Chondrocyte (in vitro differentiated cells): ENCODE measurements at regions not wholly inside any gene's neighbourhood (a gene's known extent, or its start where the extent isn't known, plus 50 kb on each side); places are given as distances from the start of the nearest gene placed in this dataset.

Experiments
- DNase-seq: peaks from one replicate; pipeline ENCODE4 v3.0.0; 2021; ENCODE audit warnings: mixed read lengths, low spot score
- H3K27ac Mint-ChIP-seq: one replicate; pipeline ENCODE4 v1.8.0; 2021; ENCODE audit warnings: mild to moderate bottlenecking, moderate library complexity, mixed read lengths; ENCODE audit not compliant: unreplicated experiment
- H3K27me3 Mint-ChIP-seq: 2 replicates; pipeline ENCODE4 v1.8.0; 2021; ENCODE audit warnings: low read depth, mixed read lengths
- H3K36me3 Mint-ChIP-seq: 2 replicates; pipeline ENCODE4 v1.8.0; 2021; ENCODE audit warnings: low read depth, mixed read lengths
- H3K4me1 Mint-ChIP-seq: 2 replicates; pipeline ENCODE4 v1.8.0; 2021; ENCODE audit warnings: low read depth, mild to moderate bottlenecking, mixed read lengths
- H3K4me3 Mint-ChIP-seq: one replicate; pipeline ENCODE4 v1.8.0; 2021; ENCODE audit warnings: mild to moderate bottlenecking, moderate library complexity, mixed read lengths; ENCODE audit not compliant: unreplicated experiment
- H3K9me3 Mint-ChIP-seq: 2 replicates; pipeline ENCODE4 v1.8.0; 2021; ENCODE audit warnings: low read depth, mixed read lengths
- CTCF ChIP-seq: fragments of 200-600 bp; sonication (generic); IDR thresholded peaks from 2 replicates; pipeline ENCODE4 v1.5.0; 2021; ENCODE audit warnings: antibody characterized with exemption, mild to moderate bottlenecking, moderate library complexity

DNA sequence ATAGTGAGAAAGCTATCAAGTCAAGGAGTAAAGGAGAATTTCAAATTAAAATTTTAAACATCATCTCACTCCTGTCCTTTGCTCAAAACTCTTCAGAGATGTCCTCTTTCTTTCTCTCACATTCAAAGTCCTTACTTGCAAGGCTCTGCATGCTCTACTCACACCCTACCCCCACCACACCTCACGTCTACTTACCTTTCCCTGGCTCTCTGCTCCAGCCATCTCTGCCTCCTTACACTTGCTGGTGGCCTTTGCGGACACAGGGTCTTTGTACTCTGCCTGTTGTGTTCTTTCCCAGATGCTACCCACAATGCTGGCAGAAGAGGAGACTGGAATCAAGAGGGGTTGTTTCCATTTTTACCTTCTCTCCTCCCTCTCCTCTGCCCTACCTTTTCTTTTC is 405.2 kb downstream of the INSC start:
- no peaks in the 10 kb centered on the region for H3K27me3 Mint-ChIP-seq
- no peak overlapping the region for H3K4me3 Mint-ChIP-seq
- no peaks in the 10 kb centered on the region for H3K4me1 Mint-ChIP-seq
- H3K27ac Mint-ChIP-seq: no peak overlapping the region
- no peak for TF ChIP-seq CTCF
- peaks cover 2% of the 10 kb centered on the region for H3K36me3 Mint-ChIP-seq
- DNase-seq: no peak
- H3K9me3 Mint-ChIP-seq: peaks cover 31% of the 10 kb centered on the region

- Mint-ChIP-seq H3K36me3 (peaks cover 5% of the 10 kb centered on the region), H3K4me3 (no peak overlapping the region), H3K27ac (no peak overlapping the region), H3K4me1 (no peaks in the 10 kb centered on the region), H3K27me3 (no peaks in the 10 kb centered on the region), H3K9me3 (peaks cover 39% of the 10 kb centered on the region)
- no peak for DNase-seq
- TF ChIP-seq CTCF: no peak
Observed at GRCh38 chr11:15523543-15523942, 408.8 kb downstream of the INSC start.

DNA sequence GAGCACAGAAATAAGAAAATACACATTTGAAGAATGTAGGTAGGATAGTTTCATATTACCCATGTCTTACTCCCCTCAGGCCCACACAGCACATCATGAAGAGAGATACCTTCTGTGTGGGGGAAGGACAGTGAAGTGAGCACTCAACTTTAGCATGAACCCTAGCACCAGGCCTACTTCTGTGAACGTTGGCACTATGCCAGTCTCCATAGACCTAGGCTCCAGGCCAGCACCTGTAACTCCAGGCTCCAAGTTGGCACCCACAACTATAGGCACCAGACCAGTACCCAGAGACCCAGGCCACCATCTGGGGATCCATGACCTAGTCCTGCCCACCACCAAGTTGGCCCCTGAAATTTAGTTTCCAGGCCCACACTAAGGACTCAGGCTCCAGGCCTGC is 410.9 kb downstream of the INSC start:
- no peaks in the 10 kb centered on the region for H3K27me3 Mint-ChIP-seq
- no peak overlapping the region for H3K27ac Mint-ChIP-seq
- no peaks in the 10 kb centered on the region for H3K4me1 Mint-ChIP-seq
- H3K4me3 Mint-ChIP-seq: no peak overlapping the region
- DNase-seq: no peak
- peaks cover 5% of the 10 kb centered on the region for H3K36me3 Mint-ChIP-seq
- H3K9me3 Mint-ChIP-seq: peaks cover 42% of the 10 kb centered on the region
- no peak for TF ChIP-seq CTCF

DNA sequence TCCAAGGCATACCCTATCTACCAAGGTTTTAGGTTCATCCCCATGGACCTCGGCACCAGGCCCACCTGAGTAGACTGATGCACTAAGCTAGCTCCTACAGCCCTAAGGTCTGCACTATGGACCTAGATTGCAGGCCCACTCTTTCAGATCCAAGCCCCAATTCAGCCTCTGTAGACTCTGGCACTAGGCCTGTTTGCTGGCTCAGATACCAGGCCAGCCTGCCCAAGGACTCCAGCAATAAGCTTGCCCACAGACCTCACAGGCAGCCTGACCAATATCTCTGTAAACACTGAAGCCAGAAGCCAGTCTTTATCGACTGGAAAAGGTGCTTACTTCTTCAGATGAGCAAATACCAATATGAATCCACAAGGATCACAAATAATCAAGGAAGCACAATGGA is 411.3 kb downstream of the INSC start:
- Mint-ChIP-seq H3K36me3 (peaks cover 5% of the 10 kb centered on the region), H3K27me3 (no peaks in the 10 kb centered on the region), H3K27ac (no peak overlapping the region), H3K9me3 (peaks cover 39% of the 10 kb centered on the region), H3K4me3 (no peak overlapping the region), H3K4me1 (no peaks in the 10 kb centered on the region)
- no peak for TF ChIP-seq CTCF
- no peak for DNase-seq

DNA sequence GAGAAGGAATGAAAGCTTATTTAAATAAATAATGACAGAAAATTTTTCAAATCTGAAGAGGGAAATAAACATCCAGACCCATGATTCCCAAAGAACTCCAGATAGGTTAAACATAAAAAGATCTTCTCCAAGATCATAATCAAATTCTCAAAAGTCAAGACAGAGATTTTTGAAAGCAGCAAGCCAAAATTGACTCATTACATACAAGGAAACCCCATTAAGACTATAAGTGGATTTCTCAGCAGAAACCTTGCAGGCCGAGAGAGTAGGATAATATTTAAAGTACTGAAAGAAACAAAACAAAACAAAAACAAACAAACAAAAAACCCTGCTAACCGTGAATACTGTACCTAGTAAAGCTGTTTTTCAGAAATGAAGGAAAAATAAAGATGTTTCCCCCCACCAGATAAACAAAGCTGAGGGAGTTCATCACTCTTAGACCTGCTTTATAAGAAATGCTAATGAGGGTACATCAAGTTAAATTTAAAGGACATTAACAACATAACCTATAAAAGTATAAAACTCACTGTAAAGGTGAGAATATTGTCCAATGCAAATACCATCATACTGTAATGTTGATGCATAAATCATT is 412.2 kb downstream of the INSC start:
- TF ChIP-seq CTCF: no peak
- no peaks in the 10 kb centered on the region for H3K27me3 Mint-ChIP-seq
- no peak overlapping the region for H3K27ac Mint-ChIP-seq
- DNase-seq: no peak
- peaks cover 35% of the 10 kb centered on the region for H3K9me3 Mint-ChIP-seq
- no peak overlapping the region for H3K4me3 Mint-ChIP-seq
- H3K36me3 Mint-ChIP-seq: peaks cover 5% of the 10 kb centered on the region
- H3K4me1 Mint-ChIP-seq: no peaks in the 10 kb centered on the region
